ENCODE measurements at regions not wholly inside any gene's neighbourhood (a gene's known extent, or its start where the extent isn't known, plus 50 kb on each side); places are given as distances from the start of the nearest gene placed in this dataset.

- TF ChIP-seq CTCF (IDR thresholded peaks at IDR 0.05) (no peak), POLR2A (IDR thresholded peaks at IDR 0.05) (no peak)
These were observed 208.2 kb upstream of the INHBA start for GRCh38 chr7:41910940-41911600.

All from Peyer's patch (tissue), 4 donors.